ENCODE measurements at regions not wholly inside any gene's neighbourhood (a gene's known extent, or its start where the extent isn't known, plus 50 kb on each side); places are given as distances from the start of the nearest gene placed in this dataset.
"Not testable (repeated sequence)": the region's sequence is repeated elsewhere in the genome, so short reads cannot be mapped to it uniquely, and the experiment has no call there.

- Mint-ChIP-seq H3K27me3 (no peaks in the 10 kb centered on the region), H3K4me1 (ENCODE audit: low read depth) (no peaks in the 10 kb centered on the region), H3K36me3 (ENCODE audit: low read depth) (no peaks in the 10 kb centered on the region), H3K27ac (no peak overlapping the region), H3K4me3 (no peak overlapping the region), H3K9me3 (peaks cover 2% of the 10 kb centered on the region)
- POLR2A ChIA-PET, result no interaction called here
- CTCF ChIA-PET, result no interaction called here
- no peak for TF ChIP-seq CTCF (IDR thresholded peaks at IDR 0.05)
- intact Hi-C loops (cut with micrococcal nuclease), result no loop called here
- ATAC-seq (no peak), DNase-seq (no peak)
Measured at GRCh38 chr5:45110399-45110798, 301.7 kb downstream of the MRPS30 start.

GRCh38 chr5:45113726-45114125 is 305.0 kb downstream of the MRPS30 start:
- Mint-ChIP-seq H3K9me3 (peaks cover 9% of the 10 kb centered on the region), H3K27ac (no peak overlapping the region), H3K27me3 (no peaks in the 10 kb centered on the region), H3K4me1 (ENCODE audit: low read depth) (no peaks in the 10 kb centered on the region), H3K4me3 (no peak overlapping the region), H3K36me3 (ENCODE audit: low read depth) (no peaks in the 10 kb centered on the region)
- ChIA-PET POLR2A (no interaction called here), CTCF (interaction anchor here (1.2 kb wide), 1 partner anchor 33 kb away, joined by 3 read pairs; no protein-coding TSS in a partner anchor)
- intact Hi-C loops (cut with micrococcal nuclease), result no loop called here
- TF ChIP-seq CTCF (IDR thresholded peaks at IDR 0.05), result no peak
- no peak for ATAC-seq
- DNase-seq, result no peak

- Mint-ChIP-seq H3K4me3 (no peak overlapping the region), H3K9me3 (peaks cover 9% of the 10 kb centered on the region), H3K27me3 (no peaks in the 10 kb centered on the region), H3K36me3 (ENCODE audit: low read depth) (no peaks in the 10 kb centered on the region), H3K27ac (no peak overlapping the region), H3K4me1 (ENCODE audit: low read depth) (no peaks in the 10 kb centered on the region)
- intact Hi-C loops (cut with micrococcal nuclease), result no loop called here
- CTCF ChIA-PET, result no interaction called here
- no peak for ATAC-seq
- POLR2A ChIA-PET, result no interaction called here
- no peak for TF ChIP-seq CTCF (IDR thresholded peaks at IDR 0.05)
- no peak for DNase-seq
Measured at GRCh38 chr5:45132972-45133371, 324.2 kb downstream of the MRPS30 start.

GRCh38 chr5:45162974-45163373 is 354.2 kb downstream of the MRPS30 start:
- no peak overlapping the region for H3K27ac Mint-ChIP-seq
- no peak for ATAC-seq
- TF ChIP-seq CTCF (IDR thresholded peaks at IDR 0.05), result no peak
- intact Hi-C loops (cut with micrococcal nuclease), result no loop called here
- H3K4me1 Mint-ChIP-seq (ENCODE audit: low read depth), result no peaks in the 10 kb centered on the region
- ChIA-PET CTCF (no interaction called here), POLR2A (no interaction called here)
- no peak overlapping the region for H3K4me3 Mint-ChIP-seq
- no peaks in the 10 kb centered on the region for H3K27me3 Mint-ChIP-seq
- no peak for DNase-seq
- peaks cover 9% of the 10 kb centered on the region for H3K9me3 Mint-ChIP-seq
- H3K36me3 Mint-ChIP-seq (ENCODE audit: low read depth), result no peaks in the 10 kb centered on the region

- intact Hi-C loops (cut with micrococcal nuclease), result no loop called here
- TF ChIP-seq CTCF (IDR thresholded peaks at IDR 0.05), result no peak
- POLR2A ChIA-PET, result no interaction called here
- no peak overlapping the region for H3K4me3 Mint-ChIP-seq
- H3K27ac Mint-ChIP-seq, result no peak overlapping the region
- CTCF ChIA-PET, result no interaction called here
- no peaks in the 10 kb centered on the region for H3K36me3 Mint-ChIP-seq (ENCODE audit: low read depth)
- DNase-seq (no peak), ATAC-seq (no peak)
- no peaks in the 10 kb centered on the region for H3K4me1 Mint-ChIP-seq (ENCODE audit: low read depth)
- no peaks in the 10 kb centered on the region for H3K27me3 Mint-ChIP-seq
- peaks cover 5% of the 10 kb centered on the region for H3K9me3 Mint-ChIP-seq
Measured at GRCh38 chr5:45171563-45171962, 362.8 kb downstream of the MRPS30 start.

- ATAC-seq; DNase-seq; H3K9me3 Mint-ChIP-seq; H3K4me1 Mint-ChIP-seq (ENCODE audit: low read depth); H3K4me3 Mint-ChIP-seq; POLR2A ChIA-PET; H3K27me3 Mint-ChIP-seq; intact Hi-C loops (cut with micrococcal nuclease); CTCF ChIA-PET; H3K36me3 Mint-ChIP-seq (ENCODE audit: low read depth); H3K27ac Mint-ChIP-seq: not testable (repeated sequence)
Measured at GRCh38 chr5:45172634-45173033, 363.9 kb downstream of the MRPS30 start.

Measured in activated CD8-positive, alpha-beta T cell treated with anti-CD3 and anti-CD28 coated beads for 36 hours (primary cell).